Bronchial epithelial cell (primary cell): ENCODE measurements at regions not wholly inside any gene's neighbourhood (a gene's known extent, or its start where the extent isn't known, plus 50 kb on each side); places are given as distances from the start of the nearest gene placed in this dataset.
A peak's percentile ranks its signal among the peaks of the same experiment; 100 is the strongest.

Experiments used
- DNase-seq: peaks from one replicate; pipeline ENCODE4 v3.0.0-alpha.2; 2010; ENCODE audit warnings: low read depth
- FAIRE-seq: peaks from 2 replicates; lab custom pipeline; 2011; peaks lifted over from hg19 to GRCh38; lab: Jason Lieb, UNC
- H3K27me3 ChIP-seq: 2 replicates; pipeline ENCODE4 v1.5.1; 2011; ENCODE audit warnings: low read length; ENCODE audit not compliant: control insufficient read depth, insufficient read depth
- H3K36me3 ChIP-seq: 2 replicates; pipeline ENCODE4 v1.5.1; 2011; ENCODE audit warnings: low read length; ENCODE audit not compliant: control insufficient read depth, insufficient read depth
- H3K4me3 ChIP-seq: 2 replicates; pipeline ENCODE4 v1.5.1; 2011; ENCODE audit warnings: mild to moderate bottlenecking, low read depth, low read length, control low read depth
- TF ChIP-seq, protein P1 (sequence below): IDR thresholded peaks from 2 replicates; pipeline ENCODE4 v1.5.1; 2011; ENCODE audit warnings: mild to moderate bottlenecking, moderate library complexity, low read length, control low read depth, inconsistent platforms; ENCODE audit not compliant: insufficient read depth, severe bottlenecking

DNA sequence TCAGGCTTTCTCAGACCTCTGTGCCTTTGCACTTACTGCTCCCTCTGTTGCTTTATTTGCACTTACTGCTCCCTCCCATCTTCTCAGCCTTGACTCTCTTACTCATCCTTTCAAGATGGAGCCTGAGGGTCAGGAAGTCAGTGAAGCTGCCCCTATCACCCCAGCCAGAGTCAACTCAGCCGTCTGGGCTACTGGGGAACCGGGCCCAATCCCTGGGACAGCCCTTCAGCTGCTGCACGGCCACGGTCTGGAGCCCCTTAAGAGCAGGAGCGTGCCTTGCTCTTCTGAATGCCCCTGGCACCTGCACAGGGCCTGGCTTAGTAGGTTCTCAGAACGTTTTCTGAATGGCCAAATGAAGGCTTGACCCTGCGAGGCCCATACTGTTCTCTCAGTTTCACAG, 244.4 kb downstream of the FOXD2 start:
- DNase-seq (no peak), FAIRE-seq (peak; percentile 28)
- TF ChIP-seq, protein P1, sequence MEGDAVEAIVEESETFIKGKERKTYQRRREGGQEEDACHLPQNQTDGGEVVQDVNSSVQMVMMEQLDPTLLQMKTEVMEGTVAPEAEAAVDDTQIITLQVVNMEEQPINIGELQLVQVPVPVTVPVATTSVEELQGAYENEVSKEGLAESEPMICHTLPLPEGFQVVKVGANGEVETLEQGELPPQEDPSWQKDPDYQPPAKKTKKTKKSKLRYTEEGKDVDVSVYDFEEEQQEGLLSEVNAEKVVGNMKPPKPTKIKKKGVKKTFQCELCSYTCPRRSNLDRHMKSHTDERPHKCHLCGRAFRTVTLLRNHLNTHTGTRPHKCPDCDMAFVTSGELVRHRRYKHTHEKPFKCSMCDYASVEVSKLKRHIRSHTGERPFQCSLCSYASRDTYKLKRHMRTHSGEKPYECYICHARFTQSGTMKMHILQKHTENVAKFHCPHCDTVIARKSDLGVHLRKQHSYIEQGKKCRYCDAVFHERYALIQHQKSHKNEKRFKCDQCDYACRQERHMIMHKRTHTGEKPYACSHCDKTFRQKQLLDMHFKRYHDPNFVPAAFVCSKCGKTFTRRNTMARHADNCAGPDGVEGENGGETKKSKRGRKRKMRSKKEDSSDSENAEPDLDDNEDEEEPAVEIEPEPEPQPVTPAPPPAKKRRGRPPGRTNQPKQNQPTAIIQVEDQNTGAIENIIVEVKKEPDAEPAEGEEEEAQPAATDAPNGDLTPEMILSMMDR, result no peak

DNA sequence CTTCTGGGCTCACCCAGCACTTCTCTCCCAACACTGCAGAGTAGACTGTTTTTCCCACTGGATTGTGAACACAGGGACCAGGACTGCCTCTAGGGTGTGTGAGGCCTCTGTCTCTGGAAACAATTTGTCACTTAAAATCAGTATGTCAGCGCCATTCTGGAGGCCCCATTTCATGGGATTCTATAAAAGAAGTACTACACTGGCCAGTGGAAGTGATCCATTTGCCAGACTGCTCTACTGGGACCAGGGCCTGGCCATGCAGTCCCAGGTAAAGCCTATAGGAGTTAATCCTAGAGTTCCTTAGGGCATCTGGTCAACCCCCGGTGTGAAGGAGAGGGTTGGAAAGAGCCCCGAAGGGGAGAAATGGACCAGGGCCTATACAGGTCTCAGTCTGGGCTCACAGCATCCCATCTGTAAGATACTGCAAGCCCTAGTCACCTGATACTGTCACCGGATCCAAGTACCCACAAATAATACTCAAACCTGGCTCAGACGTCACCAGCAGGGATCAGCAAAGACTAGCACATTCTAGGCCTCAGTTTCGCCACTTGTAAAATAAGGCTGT, 245.0 kb downstream of the FOXD2 start:
- Histone ChIP-seq H3K36me3 (no peaks in the 10 kb centered on the region), H3K4me3 (no peak overlapping the region), H3K27me3 (peaks cover 3% of the 10 kb centered on the region)
- FAIRE-seq, result no peak
- no peak for DNase-seq
- TF ChIP-seq, protein P1, result no peak

More for the DNA sequence above, 244.4 kb downstream of the FOXD2 start:
- Histone ChIP-seq H3K4me3 (no peak overlapping the region), H3K36me3 (no peaks in the 10 kb centered on the region), H3K27me3 (peaks cover 3% of the 10 kb centered on the region)

DNA sequence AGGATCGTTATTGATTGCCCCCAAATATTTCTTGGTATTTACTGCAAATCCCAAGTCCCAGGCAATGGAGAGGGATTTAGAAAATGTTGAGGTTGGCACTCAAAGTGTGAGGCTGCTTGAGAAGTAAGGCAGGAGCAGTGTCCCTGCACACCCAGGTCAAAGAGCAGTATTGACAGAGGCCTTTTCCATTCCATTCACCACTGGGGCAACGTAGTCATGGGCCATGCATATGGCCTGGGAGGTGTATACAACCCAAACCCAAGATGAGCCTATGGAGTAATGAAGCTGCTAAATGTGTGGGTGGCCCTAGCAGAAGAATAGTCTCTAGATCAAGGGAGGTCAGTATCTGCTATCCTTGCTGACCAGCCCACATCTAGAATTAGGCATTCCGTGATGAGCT, 245.6 kb downstream of the FOXD2 start:
- Histone ChIP-seq H3K4me3 (no peak overlapping the region), H3K27me3 (peaks cover 3% of the 10 kb centered on the region), H3K36me3 (no peaks in the 10 kb centered on the region)
- FAIRE-seq (no peak), DNase-seq (no peak)
- TF ChIP-seq, protein P1, result no peak

DNA sequence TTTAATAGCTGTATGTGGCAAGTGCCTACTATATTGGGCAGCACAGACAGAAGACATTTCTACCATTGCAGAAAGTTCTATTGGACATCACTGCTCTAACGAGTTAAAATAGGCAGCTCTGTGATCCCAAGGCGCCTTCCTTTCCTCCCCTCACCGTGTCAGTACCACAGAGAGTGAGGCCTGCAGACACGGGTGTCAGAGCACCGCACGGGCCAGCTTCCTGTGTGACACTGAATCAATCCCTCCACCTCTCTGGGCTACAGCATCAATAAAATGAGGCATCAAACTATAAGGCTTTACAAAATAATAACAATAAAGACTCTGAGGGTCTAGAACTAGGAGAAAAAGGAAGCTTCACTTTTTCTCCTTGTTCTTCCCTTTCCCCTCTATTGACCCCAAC, 246.7 kb downstream of the FOXD2 start:
- FAIRE-seq, result no peak
- Histone ChIP-seq H3K4me3 (no peak overlapping the region), H3K36me3 (no peaks in the 10 kb centered on the region), H3K27me3 (peaks cover 3% of the 10 kb centered on the region)
- DNase-seq, result no peak
- TF ChIP-seq, protein P1, result no peak

GRCh38 chr1:47684964-47685762, 247.3 kb downstream of the FOXD2 start:
- Histone ChIP-seq H3K27me3 (peaks cover 3% of the 10 kb centered on the region), H3K36me3 (no peaks in the 10 kb centered on the region), H3K4me3 (no peak overlapping the region)
- no peak for DNase-seq
- no peak for FAIRE-seq
- TF ChIP-seq, protein P1, result no peak
